ENCODE measurements at regions not wholly inside any gene's neighbourhood (a gene's known extent, or its start where the extent isn't known, plus 50 kb on each side); places are given as distances from the start of the nearest gene placed in this dataset.

GRCh38 chr14:85391455-85391854 is 138.5 kb upstream of the FLRT2 start:
- DNase-seq = no peak

- no peak for DNase-seq
These were observed 138.1 kb upstream of the FLRT2 start for GRCh38 chr14:85391892-85392291.

DNA sequence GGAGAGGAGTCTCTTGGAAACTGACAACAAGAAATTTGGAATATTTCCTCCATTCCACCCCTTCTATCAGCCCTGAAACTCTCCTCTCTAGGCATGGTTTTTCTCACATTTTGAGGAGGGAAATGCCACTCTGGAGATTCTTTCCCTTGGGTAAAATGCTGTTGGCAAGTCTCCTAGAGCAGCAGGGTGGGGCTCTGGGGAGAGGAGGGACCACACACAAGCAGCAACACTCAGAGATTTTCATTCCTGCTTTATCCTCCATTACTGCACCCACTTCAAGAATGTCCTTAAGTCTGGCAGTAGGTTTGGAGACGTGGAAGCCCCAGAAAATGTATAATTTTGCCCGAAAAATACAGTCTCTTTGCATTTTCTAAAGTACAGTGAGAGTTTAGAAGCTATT is 130.8 kb upstream of the FLRT2 start:
- no peak for DNase-seq

- DNase-seq = no peak
These were observed 129.3 kb upstream of the FLRT2 start for GRCh38 chr14:85400678-85401077.

- no peak for DNase-seq
These were observed 128.6 kb upstream of the FLRT2 start for GRCh38 chr14:85401384-85401783.

- no peak for DNase-seq
These were observed 127.3 kb upstream of the FLRT2 start for GRCh38 chr14:85402569-85403162.

GRCh38 chr14:85409481-85410210 is 120.3 kb upstream of the FLRT2 start:
- DNase-seq = no peak

DNA sequence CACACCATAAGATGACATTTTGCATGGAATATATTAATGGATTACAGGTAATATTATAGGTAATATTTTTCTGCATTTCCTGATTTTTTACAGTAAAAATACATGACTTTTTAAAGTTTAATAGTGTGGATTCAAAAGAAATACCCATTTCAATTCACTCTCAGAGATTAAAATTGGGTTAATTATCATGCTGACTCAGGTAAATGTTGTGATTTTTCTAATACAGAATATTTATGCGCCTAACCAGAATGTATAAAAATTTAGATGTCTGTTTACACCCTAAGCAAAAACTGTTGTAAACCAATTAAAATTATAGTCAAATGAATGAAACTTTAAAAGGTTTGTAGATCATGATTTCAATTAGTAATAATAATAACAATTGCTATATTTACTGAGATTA is 117.2 kb upstream of the FLRT2 start:
- no peak for DNase-seq

DNA sequence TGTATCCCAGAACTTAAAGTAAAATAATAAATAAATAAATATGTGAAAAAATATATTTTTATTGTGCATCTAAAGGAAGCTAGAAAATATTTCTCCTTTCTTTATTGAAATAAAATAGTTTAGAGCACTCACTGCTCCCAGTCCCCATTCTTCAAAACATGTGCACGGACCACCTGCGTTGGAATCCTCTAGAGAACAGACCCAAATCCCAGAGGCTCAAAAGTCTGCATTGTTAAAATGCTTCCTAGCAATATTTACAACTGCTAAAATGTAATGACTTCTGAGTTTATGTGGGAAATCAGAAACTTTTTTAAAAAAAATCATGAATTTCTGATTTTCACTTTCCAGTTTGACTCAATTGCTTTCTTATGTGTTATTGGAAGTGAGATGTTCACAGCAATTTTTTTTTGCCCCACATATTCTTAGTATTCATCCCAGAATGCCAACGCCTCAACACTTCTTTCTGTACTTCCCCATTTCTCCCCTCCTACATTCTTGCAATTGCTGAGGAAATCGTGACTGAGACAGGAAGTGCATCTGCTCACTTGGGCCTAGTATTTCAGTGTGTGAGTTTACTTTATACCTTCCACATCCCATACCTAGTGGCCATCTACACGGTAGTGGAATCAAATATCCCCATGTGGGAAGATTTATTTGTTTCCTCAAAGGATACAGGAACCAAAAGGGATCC is 116.0 kb upstream of the FLRT2 start:
- no peak for DNase-seq

DNA sequence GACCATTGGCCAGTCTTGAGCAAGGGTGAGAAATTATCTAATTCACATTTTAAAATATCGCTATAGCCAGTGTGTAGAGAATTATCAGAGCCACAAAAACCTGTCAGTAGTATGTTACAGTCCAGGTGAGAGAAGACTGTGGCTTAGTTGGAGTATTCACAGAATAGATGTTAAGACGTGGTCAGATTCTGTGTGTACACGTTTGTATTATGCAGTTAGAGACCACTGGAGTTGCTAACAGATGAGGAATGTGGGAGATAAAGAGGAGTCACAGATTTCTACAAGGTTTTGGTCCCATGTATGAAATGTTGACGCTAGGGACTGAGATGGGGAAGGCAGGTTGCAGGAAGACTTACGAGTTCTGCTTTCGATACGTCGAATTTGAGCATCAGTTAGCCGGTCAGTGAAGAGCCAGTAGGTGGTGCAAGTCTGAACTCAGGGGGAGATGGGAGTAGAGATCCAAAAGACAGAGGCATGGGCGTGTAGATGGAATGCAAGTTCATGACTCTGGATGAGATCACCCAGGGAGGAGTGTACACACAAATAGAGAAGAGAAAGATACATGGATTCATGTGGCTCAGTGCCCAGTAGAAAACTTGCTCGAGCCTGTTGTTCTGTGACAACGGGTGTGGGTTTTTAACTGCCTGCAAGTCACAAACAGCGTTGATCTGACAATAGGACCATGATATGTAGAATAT is 114.8 kb upstream of the FLRT2 start:
- no peak for DNase-seq

GRCh38 chr14:85416771-85417170 is 113.2 kb upstream of the FLRT2 start:
- no peak for DNase-seq

- DNase-seq = no peak
These were observed 112.5 kb upstream of the FLRT2 start for GRCh38 chr14:85417396-85417795.

DNA sequence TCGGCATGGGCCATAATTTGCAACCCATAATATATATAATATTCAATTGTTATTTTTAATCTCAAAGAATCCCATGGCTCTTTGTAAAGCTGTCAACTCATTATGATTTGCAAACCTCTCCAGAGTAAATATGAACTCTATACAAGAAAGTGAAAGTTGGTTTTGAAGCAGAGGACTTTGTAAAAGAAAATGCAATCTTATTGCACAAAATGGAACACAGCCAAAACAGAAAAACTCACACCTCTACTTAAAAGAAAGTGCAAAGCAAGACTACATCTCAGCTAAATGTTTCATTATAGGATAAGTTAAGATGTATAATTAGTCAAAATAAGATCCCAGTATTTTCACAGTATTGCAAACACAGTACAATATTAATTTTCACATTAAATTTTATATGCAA is 111.2 kb upstream of the FLRT2 start:
- no peak for DNase-seq

DNA sequence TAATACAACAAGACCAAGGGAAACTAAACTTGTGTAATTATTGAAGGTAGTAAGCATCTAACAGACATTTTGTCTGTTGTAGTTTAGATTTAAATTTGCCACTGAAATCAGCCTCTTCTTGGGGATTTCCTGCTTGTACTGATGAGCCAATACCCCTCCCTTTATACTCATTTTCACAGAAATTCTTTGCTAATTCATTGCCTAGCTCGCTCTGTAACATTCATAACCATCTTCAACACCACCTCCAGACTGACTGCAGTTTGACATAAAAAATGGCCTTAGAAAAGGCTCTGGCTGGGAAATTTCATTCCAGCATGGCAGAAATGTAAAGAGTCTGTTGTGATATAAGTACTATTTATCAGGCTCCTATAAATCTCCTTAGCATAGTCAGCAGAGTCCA is 109.7 kb upstream of the FLRT2 start:
- no peak for DNase-seq

DNA sequence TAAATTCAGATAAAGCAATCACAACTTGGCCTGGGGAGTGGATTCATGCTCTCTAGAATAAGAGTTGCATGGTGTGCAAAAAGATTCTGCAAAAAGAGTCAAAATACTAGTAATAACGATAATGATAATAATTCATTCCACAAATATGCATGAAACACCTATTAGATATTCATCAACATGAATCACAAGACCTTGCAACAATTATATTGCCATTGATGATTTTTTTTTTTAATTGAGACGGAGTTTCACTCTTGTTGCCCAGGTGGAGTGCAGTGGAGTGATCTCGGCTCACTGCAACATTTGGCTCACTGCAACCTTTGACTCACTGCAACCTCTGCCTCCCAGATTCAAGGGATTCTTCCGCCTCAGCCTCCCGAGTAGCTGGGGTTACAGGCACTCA is 109.2 kb upstream of the FLRT2 start:
- no peak for DNase-seq

- no peak for DNase-seq
These were observed 108.6 kb upstream of the FLRT2 start for GRCh38 chr14:85421186-85421877.

GRCh38 chr14:85423889-85424288 is 106.1 kb upstream of the FLRT2 start:
- no peak for DNase-seq

DNA sequence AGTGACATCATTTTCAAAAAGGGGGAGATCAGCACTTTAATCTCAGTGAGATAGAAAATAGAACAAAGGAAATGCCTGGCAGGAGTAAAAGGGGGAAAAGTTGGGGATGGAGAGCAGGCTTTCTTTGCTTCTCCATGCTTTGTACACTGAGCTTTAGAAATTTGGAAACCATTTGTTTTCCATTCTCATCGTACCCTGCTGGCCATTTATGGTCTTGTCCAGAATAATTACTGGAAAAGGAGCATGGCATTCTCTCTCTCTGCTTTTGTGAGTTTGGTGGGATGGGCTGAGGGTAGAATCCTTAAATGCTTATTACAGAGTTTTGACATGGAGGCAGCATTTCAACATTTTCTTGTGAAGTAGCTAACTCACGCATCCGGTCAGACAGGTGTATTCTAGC is 104.4 kb upstream of the FLRT2 start:
- no peak for DNase-seq

DNA sequence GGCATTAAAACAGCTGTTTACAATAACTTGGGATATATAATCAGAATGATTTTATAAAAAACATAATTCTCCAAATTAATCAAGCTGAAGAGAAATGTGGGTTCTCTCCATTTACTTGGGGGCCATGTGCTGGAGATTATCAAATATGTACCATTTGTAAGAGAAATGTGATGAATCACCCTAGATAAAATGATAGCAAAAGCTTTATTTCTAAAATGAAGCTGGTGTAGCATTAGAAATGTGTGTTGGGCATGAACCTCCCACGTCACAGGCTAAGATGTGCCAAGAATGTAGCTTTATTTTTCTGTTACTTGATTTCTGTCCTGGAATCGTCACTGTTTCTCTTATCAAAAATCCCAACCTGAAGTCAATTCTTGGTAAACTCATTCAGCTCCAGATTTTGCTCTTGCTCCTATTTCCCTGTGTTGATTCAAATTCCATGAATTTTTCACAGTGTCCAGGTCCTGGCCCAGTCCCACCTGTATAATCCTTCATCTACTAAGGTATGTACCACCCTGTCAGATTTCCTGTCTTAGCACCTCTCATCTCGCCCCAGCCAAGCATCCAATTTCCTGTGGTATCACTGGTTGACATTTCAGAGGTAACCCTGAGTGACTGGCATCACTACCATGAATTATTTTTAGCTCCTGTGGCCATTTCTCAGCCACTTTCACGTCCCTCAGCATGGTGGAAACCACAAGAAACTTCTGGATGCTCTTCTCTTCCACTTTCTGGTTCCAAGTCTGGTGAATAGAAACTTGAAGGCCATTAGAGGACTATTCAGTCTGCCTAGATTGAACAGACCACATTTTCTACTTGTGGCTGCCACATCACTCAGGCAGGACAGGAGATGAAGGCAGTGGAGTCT is 103.6 kb upstream of the FLRT2 start:
- no peak for DNase-seq

DNA sequence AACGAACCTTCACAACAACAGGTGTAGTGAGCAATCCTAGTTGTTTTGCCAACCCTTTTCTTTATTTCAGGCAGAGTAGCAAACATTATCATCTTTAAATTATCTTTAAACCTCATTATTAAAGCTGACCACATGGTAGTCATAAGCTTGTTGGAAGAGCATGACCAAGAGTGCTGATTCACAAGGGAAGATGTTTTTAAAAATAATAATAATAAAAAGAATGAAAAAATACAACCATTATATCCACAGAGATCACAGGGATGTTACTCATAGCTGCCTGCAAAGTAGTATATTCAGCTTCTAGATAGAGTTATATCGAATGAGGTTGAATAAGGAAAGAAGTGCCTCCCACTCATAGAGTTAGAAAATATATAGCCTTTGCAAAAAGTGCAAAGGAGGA is 101.0 kb upstream of the FLRT2 start:
- DNase-seq = no peak

- no peak for DNase-seq
These were observed 92.8 kb upstream of the FLRT2 start for GRCh38 chr14:85437148-85437547.

- DNase-seq = no peak
These were observed 91.9 kb upstream of the FLRT2 start for GRCh38 chr14:85438001-85438400.

Measured in activated gamma-delta T cell (primary cell).